IPS-NIHi11 (cell line): ENCODE measurements at regions not wholly inside any gene's neighbourhood (a gene's known extent, or its start where the extent isn't known, plus 50 kb on each side); places are given as distances from the start of the nearest gene placed in this dataset.

Experiments used
- DNase-seq: peaks from one replicate; pipeline ENCODE4 v3.0.0; 2012; ENCODE audit warnings: mixed read lengths, low spot score

GRCh38 chr4:156595041-156595440 is 376.6 kb downstream of the PDGFC start:
- no peak for DNase-seq

GRCh38 chr4:156594624-156595023 is 377.0 kb downstream of the PDGFC start:
- DNase-seq: peak; percentile 26

- no peak for DNase-seq
Observed at GRCh38 chr4:156593464-156593863, 378.1 kb downstream of the PDGFC start.

DNA sequence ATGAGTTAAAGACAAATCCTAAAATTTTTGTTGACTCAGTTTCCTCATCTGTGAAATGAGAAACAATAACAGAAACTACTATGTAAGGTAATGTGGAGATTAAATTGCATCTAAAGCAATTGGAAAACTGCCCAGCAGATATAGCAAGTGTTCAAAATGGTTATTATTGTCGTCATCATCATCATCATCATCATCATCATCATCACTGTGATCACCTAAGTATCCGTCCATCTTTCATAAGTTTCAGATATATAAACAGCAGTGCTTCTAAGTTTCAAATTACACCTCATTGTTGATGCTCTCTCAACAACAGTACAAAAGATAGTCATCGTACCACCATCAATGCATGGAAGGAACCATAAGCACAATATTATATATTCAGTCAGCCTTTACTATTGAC is 379.9 kb downstream of the PDGFC start:
- DNase-seq: no peak

DNA sequence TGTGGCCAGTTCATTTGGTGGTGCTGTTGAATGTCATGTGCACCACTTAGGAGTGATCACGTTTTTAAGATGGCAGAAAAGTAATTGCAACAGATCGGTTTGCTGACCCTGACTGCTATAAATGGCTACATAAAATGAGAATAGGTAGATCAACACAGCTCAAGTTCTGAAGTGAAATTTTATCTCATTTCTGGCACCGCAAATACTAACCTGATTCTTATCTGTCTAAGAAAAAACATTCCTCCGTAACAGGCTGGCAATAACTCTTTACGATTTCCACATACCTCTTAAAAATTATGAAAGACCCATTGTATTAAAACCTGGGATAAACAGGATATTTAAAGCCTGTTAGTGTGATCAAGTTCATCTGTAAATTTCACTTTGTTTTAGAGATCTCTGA is 387.5 kb downstream of the PDGFC start:
- DNase-seq: no peak

DNA sequence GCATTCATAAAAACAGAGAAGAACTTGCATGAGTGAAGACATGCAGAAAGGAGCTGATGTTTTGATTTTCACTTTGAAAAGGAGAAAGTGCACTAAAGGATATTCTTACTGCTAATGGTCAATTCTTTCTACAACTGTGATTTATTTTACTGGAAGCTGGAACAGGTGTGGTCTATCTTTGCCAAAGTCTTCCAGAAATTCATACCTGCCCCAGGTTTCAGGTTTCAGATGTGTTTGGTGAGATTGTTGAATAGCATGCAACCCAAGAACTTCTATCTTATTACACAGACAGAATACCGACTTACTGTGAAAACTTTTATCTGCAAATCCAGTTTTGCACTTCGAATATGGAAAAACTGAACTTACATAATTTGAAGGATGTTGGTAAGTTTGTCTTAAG is 388.3 kb downstream of the PDGFC start:
- DNase-seq: no peak

DNA sequence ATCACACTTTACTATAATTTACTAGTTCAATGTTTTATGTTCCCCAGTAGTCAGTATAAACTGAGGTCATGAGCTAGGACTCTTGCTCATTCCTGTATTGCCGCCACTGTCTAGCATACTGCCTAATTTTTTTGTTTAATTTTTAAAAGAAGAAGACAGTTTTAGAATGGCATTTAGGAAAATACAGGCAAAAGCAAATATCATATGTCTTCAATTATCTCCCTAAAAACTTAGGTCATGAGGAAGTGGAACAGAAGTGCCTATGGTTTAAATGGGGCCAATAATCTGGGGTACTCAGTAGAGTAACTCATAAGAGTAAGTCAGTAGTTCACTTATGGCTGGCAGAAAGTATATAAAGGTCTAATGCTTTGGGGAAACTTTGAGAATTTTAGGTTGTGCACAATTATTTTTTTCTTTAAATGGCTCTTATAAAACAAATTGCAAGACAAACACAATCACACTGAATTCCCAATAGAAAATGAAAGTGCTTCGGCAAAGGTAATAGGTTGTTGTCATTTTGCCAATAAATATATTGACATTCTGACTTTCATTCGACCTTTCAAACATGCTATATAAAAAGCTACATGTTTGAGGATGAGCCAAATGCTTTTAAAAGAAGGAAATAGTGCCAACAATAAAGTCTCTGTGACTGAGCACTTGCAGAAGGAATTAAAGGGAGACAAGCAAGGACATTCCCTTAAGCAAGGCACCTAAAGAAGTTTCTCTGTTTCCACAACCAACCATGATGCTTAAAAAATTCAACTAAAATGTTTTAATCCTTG is 390.1 kb downstream of the PDGFC start:
- DNase-seq: no peak

GRCh38 chr4:156578713-156579112 is 392.9 kb downstream of the PDGFC start:
- no peak for DNase-seq

GRCh38 chr4:156578005-156578404 is 393.6 kb downstream of the PDGFC start:
- DNase-seq: no peak

GRCh38 chr4:156576946-156577345 is 394.7 kb downstream of the PDGFC start:
- no peak for DNase-seq

DNA sequence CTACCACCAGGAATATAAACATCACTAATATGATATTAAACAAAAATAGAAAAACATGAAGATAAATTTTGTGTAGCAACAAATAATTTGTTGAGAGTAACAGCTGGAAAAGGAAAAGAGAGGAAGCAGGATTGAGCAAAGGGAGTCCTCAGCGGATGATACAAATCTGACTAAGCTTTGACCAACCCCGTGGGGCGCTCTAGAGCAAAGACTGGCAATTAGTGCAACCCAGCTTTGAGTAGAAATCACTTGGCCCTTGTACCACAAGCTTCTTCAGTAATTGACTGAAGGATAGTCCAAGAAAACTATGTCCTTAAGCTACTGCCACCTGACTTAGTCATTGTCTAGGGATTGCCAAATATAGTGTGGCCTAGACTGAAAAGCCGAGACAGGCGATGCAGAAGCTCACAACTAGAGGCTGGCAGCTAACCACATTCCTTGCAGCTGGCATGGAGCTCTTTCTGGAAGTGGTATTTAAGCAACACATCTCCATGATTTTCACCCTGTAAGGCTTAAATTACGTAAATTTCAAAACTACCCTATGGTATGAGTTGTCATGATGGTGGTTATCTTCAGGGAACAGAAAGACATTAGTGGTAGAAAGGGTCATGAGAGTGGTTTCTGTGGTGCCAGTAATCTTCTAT is 396.0 kb downstream of the PDGFC start:
- no peak for DNase-seq

DNA sequence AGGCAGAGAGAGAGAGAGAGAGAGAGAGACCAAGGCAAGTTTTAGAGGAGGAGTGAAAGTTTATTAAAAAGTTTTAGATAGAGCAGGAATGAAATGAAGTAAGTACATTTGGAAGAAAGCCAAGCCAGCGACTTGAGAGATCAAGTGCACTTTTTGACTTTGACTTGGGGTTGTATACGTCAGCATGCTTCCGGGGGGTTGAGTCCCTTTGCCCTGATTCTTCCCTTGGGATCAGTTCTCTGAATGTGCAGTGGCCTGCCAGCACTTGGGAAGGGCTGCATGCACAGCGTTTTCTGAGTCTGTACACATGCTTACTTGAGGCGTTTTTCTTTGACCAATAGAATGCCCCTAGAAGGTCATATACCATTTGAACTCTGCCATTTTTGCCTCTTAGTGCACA is 400.5 kb downstream of the PDGFC start:
- DNase-seq: no peak

DNA sequence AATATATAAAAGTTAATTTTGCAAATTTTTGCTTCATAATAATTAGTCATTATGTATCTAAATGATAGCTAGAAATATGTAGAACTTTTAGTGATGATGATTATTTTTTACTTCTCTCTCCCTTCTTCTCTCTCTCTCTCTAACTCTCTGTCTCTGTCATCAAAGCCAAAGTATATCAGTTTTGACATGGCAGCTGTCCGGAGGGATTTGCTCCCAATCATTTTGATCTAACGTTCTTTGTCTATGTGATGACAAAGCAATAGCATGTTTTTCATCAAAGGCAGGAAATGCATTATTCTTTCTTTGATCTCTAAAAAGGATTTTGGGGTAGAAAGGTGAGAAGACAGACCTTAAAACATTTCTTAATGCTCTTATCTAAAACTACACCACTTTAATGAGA is 402.1 kb downstream of the PDGFC start:
- DNase-seq: no peak

DNA sequence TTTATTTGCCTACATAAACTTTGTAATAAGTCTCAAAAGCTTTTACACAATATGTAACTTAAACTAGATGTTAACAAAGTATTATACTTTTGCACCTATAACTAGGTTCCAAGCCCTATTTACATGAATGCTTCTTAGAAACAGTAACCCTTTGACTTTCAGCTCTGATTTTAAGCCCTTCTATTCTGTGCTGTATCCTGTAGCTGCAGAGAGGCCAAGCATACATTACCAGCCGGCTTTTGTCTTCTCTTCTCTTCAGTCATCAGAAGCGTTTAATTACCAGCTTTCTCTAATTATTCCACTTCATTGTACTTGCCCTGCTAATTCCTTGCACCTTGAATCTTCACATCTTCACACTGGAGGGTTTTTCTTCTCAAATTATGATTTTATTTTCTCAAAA is 403.1 kb downstream of the PDGFC start:
- DNase-seq: no peak

DNA sequence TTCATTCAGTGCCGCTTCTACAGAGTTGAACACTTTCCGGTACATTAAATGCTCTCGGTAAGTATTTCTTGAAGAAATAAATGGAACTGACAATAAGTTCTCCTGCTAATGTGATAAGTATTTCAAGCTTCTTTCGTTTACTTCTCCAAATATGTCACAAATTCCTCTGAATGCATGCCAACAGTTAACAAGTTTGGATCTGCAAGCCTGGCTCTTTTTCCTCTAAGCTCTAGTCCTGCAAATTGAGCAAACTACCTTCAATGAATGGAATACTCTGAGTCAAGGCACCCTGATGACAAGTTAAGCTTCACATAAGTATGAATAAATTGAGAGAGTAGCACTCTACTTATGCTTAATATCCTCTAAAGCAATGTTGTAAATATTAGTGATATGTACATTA is 403.6 kb downstream of the PDGFC start:
- DNase-seq: no peak

GRCh38 chr4:156560701-156561100 is 410.9 kb downstream of the PDGFC start:
- DNase-seq: no peak

- DNase-seq: no peak
Observed at GRCh38 chr4:156559346-156559745, 412.3 kb downstream of the PDGFC start.

DNA sequence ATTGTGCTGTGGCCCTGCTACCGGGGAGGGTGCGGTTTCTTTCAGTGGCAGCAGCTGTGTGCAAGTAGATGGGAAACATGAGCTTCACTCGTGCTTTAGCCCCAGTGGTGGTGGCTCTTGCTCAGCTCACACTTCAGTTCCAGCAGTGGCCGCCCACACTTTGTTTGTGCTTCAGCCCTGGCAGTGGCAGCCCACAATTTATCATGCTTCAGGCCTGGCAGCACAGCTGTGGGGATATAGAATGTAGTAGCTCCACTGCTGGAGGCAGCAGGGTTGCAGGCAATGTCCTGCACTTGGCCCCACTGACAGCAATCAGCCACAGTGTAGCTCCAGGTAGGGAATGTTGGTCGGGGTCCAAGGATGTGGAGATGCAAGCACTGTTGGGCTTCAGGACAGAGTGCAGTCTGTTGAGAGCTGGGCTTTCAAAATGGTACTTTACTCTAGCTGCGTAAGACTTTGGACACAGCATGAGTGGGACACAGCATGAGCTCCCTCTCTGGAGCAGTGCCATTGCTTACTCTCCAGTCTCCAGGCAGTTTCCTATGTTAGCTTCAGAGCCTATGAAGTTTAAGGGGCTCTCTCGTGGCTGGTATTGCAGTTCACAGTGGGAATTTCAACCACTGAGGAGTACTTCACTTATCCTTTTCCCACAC is 413.1 kb downstream of the PDGFC start:
- DNase-seq: no peak

GRCh38 chr4:156557920-156558319 is 413.7 kb downstream of the PDGFC start:
- no peak for DNase-seq

GRCh38 chr4:156556336-156556735 is 415.3 kb downstream of the PDGFC start:
- DNase-seq: no peak

- no peak for DNase-seq
Observed at GRCh38 chr4:156553659-156554058, 417.9 kb downstream of the PDGFC start.

- DNase-seq: no peak
Observed at GRCh38 chr4:156547891-156548290, 423.7 kb downstream of the PDGFC start.

GRCh38 chr4:156547439-156547838 is 424.2 kb downstream of the PDGFC start:
- DNase-seq: no peak
